OCI-LY3 (cell line): ENCODE measurements at regions not wholly inside any gene's neighbourhood (a gene's known extent, or its start where the extent isn't known, plus 50 kb on each side); places are given as distances from the start of the nearest gene placed in this dataset.
"Not testable (repeated sequence)": the region's sequence is repeated elsewhere in the genome, so short reads cannot be mapped to it uniquely, and the experiment has no call there.

ENCODE experiments used
- H2AFZ ChIP-seq: fragments of 200-600, 300-600 bp; shearing (Covaris generic); 2 replicates; pipeline ENCODE4 v1.6.0; 2014; ENCODE audit warnings: antibody characterized with exemption, low read depth, low read length
- H3K27ac ChIP-seq: fragments of 200-600, 300-600 bp; sonication (generic); 2 replicates; pipeline ENCODE4 v1.5.1; 2014; ENCODE audit warnings: mild to moderate bottlenecking, low read length, moderate library complexity, mixed read lengths
- H3K27me3 ChIP-seq: fragments of 200-600, 300-600 bp; sonication (generic); 2 replicates; pipeline ENCODE4 v1.6.1; 2014; ENCODE audit warnings: low read depth, low read length, mixed read lengths
- H3K36me3 ChIP-seq: fragments of 200-600, 300-600 bp; sonication (generic); replicated peaks from 2 replicates; pipeline ENCODE3; 2014; ENCODE audit warnings: low read depth, low read length, mixed read lengths
- H3K4me1 ChIP-seq: fragments of 300-600, 200-600 bp; sonication (generic); 2 replicates; pipeline ENCODE4 v1.6.1; 2014; ENCODE audit warnings: low read length, mixed read lengths
- H3K4me2 ChIP-seq: fragments of 200-600, 300-600 bp; sonication (generic); 2 replicates; pipeline ENCODE4 v1.6.1; 2014; ENCODE audit warnings: low read length, mixed read lengths
- H3K4me3 ChIP-seq: fragments of 300-600, 200-600 bp; sonication (generic); 2 replicates; pipeline ENCODE4 v1.5.1; 2014; ENCODE audit warnings: antibody characterized with exemption, mild to moderate bottlenecking, low read length, moderate library complexity
- H3K79me2 ChIP-seq: fragments of 300-600, 200-600 bp; shearing (Covaris generic); 2 replicates; pipeline ENCODE4 v1.6.1; 2014; ENCODE audit warnings: mild to moderate bottlenecking, low read length, mixed read lengths
- H3K9ac ChIP-seq: fragments of 300-600, 200-600 bp; shearing (Covaris generic); 2 replicates; pipeline ENCODE4 v1.6.0; 2014; ENCODE audit warnings: mild to moderate bottlenecking, low read length, moderate library complexity
- H3K9me3 ChIP-seq: fragments of 200-600, 300-600 bp; shearing (Covaris generic); 2 replicates; pipeline ENCODE4 v1.6.1; 2014; ENCODE audit warnings: low read length, mixed read lengths; ENCODE audit not compliant: insufficient read depth
- H4K20me1 ChIP-seq: fragments of 200-600, 300-600 bp; sonication (generic); 2 replicates; pipeline ENCODE4 v1.6.1; 2016; ENCODE audit warnings: low read length, mixed read lengths; ENCODE audit not compliant: insufficient read depth
- CTCF ChIP-seq: fragments of 200-600, 300-600 bp; sonication (generic); IDR thresholded peaks from 2 replicates; pipeline ENCODE4 v1.5.1; 2014; ENCODE audit warnings: antibody characterized with exemption, low read length, low read depth
- EZH2phosphoT487 ChIP-seq: fragments of 200-600 bp; shearing (Covaris generic); IDR thresholded peaks from 2 replicates; pipeline ENCODE4 v1.6.1; 2018; ENCODE audit warnings: antibody characterized with exemption, mixed run types, low read depth

GRCh38 chr1:224825525-224826000 lies 103.9 kb upstream of the DNAH14 start:
- Histone ChIP-seq H3K36me3 (no peaks in the 10 kb centered on the region), H3K4me1 (peaks cover 8% of the 10 kb centered on the region), H3K79me2 (no peaks in the 10 kb centered on the region), H2AFZ (no peak overlapping the region), H3K9ac (no peak overlapping the region), H3K4me3 (no peak overlapping the region), H3K4me2 (no peak overlapping the region), H4K20me1 (no peaks in the 10 kb centered on the region), H3K9me3 (no peaks in the 10 kb centered on the region), H3K27ac (no peak overlapping the region), H3K27me3 (no peaks in the 10 kb centered on the region)
- no peak for TF ChIP-seq EZH2phosphoT487
- TF ChIP-seq CTCF = no peak

GRCh38 chr1:224828691-224829090 lies 100.8 kb upstream of the DNAH14 start:
- TF ChIP-seq EZH2phosphoT487 (no peak), CTCF (no peak)
- H3K9ac ChIP-seq = no peak overlapping the region
- H4K20me1 ChIP-seq = no peaks in the 10 kb centered on the region
- no peak overlapping the region for H3K4me2 ChIP-seq
- no peaks in the 10 kb centered on the region for H3K36me3 ChIP-seq
- no peak overlapping the region for H3K4me3 ChIP-seq
- H3K27ac ChIP-seq = no peak overlapping the region
- no peak overlapping the region for H2AFZ ChIP-seq
- H3K27me3 ChIP-seq = no peaks in the 10 kb centered on the region
- H3K4me1 ChIP-seq = peaks cover 8% of the 10 kb centered on the region
- H3K9me3 ChIP-seq = no peaks in the 10 kb centered on the region
- H3K79me2 ChIP-seq = no peaks in the 10 kb centered on the region

GRCh38 chr1:224831501-224831900 lies 98.0 kb upstream of the DNAH14 start:
- no peak for TF ChIP-seq CTCF
- no peak for TF ChIP-seq EZH2phosphoT487
- no peak overlapping the region for H3K9ac ChIP-seq
- no peaks in the 10 kb centered on the region for H3K79me2 ChIP-seq
- H3K4me2 ChIP-seq = no peak overlapping the region
- H2AFZ ChIP-seq = no peak overlapping the region
- H3K27ac ChIP-seq = no peak overlapping the region
- H3K9me3 ChIP-seq = no peaks in the 10 kb centered on the region
- no peaks in the 10 kb centered on the region for H3K27me3 ChIP-seq
- no peaks in the 10 kb centered on the region for H4K20me1 ChIP-seq
- no peak overlapping the region for H3K4me3 ChIP-seq
- no peaks in the 10 kb centered on the region for H3K36me3 ChIP-seq
- peaks cover 8% of the 10 kb centered on the region for H3K4me1 ChIP-seq

GRCh38 chr1:224839648-224840300 lies 89.7 kb upstream of the DNAH14 start:
- H3K4me1 ChIP-seq, H3K27ac ChIP-seq, H3K79me2 ChIP-seq, H3K36me3 ChIP-seq, H3K9me3 ChIP-seq, H3K27me3 ChIP-seq, H3K4me2 ChIP-seq, H3K9ac ChIP-seq, H4K20me1 ChIP-seq, H3K4me3 ChIP-seq, H2AFZ ChIP-seq: not testable (repeated sequence)

GRCh38 chr1:224841803-224842202 lies 87.7 kb upstream of the DNAH14 start:
- not testable (repeated sequence) for H3K4me2 ChIP-seq, H3K27ac ChIP-seq, H3K9me3 ChIP-seq

More at GRCh38 chr1:224841803-224842202, 87.7 kb upstream of the DNAH14 start:
- not testable (repeated sequence) for H3K4me1 ChIP-seq, H3K79me2 ChIP-seq, H4K20me1 ChIP-seq, H3K36me3 ChIP-seq, H2AFZ ChIP-seq, H3K9ac ChIP-seq, H3K4me3 ChIP-seq, H3K27me3 ChIP-seq
